Lower lobe of right lung (tissue), 2 donors: ENCODE measurements at regions not wholly inside any gene's neighbourhood (a gene's known extent, or its start where the extent isn't known, plus 50 kb on each side); places are given as distances from the start of the nearest gene placed in this dataset.

Source experiments
- ATAC-seq, 2 donors: fragments of 200-7000 bp; cut with Tn5 transposase; one replicate each; pipeline ENCODE4 v1.9.1; 2020 to 2022; ENCODE audit warnings: mild to moderate bottlenecking in 2 of 2, moderate library complexity in 2 of 2
- DNase-seq: peaks from one replicate; pipeline ENCODE4 v3.0.0-alpha.2; 2020
- H3K27ac ChIP-seq: fragments of 200-600 bp; one replicate; pipeline ENCODE4 v1.8.0; 2022
- H3K27me3 ChIP-seq: fragments of 200-600 bp; one replicate; pipeline ENCODE4 v1.8.0; 2022; ENCODE audit warnings: low read depth
- H3K36me3 ChIP-seq: fragments of 200-600 bp; one replicate; pipeline ENCODE4 v1.8.0; 2022; ENCODE audit warnings: mild to moderate bottlenecking
- H3K4me1 ChIP-seq: fragments of 200-600 bp; one replicate; pipeline ENCODE4 v1.8.0; 2022
- H3K4me3 ChIP-seq: fragments of 200-600 bp; one replicate; pipeline ENCODE4 v1.8.0; 2022; ENCODE audit warnings: mild to moderate bottlenecking
- H3K9me3 ChIP-seq: fragments of 200-600 bp; one replicate; pipeline ENCODE4 v1.8.0; 2022
- CTCF ChIP-seq: fragments of 200-600 bp; IDR thresholded peaks from one replicate; pipeline ENCODE4 v1.8.0; 2022; ENCODE audit warnings: antibody characterized with exemption, mild to moderate bottlenecking
- intact Hi-C: fragments of 100-400 bp; cut with DNase I; formaldehyde crosslinking; loops from one replicate; pipeline ENCODE4 v1.11.0; 2022
- donor health status: DM: no; HTN: yes; CAD: no; lungs with severe emphysema.

DNA sequence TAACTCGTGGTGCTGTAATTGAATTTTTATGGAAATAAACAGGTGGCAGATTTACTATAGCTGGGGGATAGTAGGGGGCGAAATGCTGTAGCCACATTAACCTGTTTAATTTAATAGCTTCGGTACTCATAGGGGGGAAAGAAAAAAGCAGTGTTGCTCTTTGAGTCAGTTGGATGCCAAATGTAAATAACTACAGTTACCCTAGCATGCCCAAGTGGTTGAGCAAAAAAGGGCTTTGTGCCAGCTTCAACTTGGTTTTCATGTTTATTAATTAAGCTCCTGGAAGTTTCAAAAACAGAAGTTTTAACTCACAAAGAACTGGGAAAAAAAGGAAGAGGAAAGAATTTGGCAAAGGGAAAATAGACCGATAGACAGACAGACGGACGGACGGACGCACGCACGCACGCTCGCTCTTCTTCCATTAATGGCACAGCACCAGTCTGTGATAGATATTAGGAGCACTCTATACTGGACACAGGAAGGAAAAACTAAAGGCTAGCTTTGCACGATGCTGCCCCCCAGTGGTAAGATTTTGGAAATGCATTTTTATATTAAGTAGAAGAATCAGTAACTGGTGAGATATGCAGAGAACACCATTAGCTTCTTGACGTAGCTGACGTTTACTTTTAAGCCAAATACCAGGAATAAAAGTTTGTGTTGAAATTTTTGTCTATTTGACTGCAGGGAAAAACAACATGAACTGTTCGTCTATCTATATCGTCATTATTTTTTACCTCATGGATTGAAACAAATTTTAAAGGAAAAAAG is 151.8 kb downstream of the SLC7A11 start:
- H3K4me1 ChIP-seq: no peaks in the 10 kb centered on the region
- no peaks in the 10 kb centered on the region for H3K27me3 ChIP-seq
- peak overlapping the region; percentile 31 for H3K4me3 ChIP-seq
- H3K9me3 ChIP-seq: no peaks in the 10 kb centered on the region
- DNase-seq (no peak), ATAC-seq (peak; percentile 90 to 94)
- H3K36me3 ChIP-seq: no peaks in the 10 kb centered on the region
- no peak overlapping the region for H3K27ac ChIP-seq
- intact Hi-C loops: no loop called here
- TF ChIP-seq CTCF: peak; percentile 76

DNA sequence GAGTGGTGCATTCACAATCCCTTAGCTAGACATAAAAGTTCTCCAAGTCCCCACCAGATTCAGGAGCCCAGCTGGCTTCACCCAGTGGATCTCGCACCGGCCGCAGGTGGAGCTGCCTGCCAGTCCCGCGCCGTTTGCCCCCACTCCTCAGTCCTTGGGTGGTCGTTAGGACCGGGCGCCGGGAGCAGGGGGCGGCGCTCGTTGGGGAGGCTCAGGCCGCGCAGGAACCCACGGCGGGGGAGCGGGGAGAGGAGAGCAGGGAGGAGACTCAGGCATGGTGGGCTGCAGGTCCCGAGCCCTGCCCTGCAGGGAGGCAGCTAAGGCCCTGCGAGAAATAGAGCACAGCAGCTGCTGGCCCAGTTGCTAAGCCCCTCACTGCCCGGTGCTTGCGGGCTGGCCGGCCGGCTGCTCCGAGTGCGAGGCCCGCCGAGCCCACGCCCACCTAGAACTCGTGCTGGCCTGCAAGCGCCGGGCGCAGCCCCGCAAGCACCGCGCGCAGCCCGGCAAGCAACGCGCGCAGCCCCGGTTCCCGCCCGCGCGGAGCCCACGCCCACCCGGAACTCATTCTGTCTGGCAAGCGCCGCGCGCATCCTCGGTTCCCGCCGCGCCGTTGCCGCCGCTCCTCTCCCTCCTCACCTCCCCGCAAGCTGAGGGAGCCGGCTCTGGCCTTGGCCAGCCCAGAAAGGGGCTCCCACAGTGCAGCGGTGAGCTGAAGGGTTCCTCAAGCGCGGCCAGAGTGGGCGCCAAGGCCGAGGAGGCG is 153.5 kb downstream of the SLC7A11 start:
- TF ChIP-seq CTCF: no peak
- intact Hi-C loops: no loop called here
- Histone ChIP-seq H3K4me3 (no peak overlapping the region), H3K36me3 (no peaks in the 10 kb centered on the region), H3K27me3 (no peaks in the 10 kb centered on the region), H3K4me1 (no peaks in the 10 kb centered on the region), H3K27ac (no peak overlapping the region), H3K9me3 (no peaks in the 10 kb centered on the region)
- DNase-seq: no peak
- ATAC-seq: no peak

DNA sequence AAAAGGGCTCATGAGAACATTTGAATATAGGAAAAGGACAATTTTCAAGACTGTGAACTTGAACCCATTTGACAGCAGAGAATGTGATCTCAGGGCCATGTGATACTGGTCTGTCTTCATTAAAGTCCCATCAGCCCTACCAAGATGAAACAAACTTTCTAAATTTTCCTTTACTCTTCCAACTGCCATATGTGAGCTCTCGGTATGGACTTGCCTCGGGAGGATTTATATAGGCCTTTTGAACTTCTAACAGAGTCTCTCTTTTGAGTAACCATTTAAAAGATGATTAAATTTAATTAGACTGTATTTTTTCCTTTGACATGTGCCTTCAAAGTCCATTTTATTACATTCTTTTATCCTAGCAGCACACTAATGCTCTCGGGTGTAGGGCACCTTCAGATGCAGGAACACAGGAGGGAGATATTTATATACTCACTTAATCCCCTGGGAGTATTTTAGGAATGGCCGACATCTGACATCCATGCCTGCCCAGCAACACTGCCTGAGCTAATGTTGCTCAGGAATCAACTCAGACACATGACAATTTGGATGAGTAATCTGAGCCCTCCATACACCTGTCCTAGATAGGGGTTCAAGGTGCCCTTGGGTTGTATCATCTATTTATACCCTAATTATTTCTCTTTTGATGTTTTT is 155.0 kb downstream of the SLC7A11 start:
- DNase-seq: no peak
- Histone ChIP-seq H3K4me1 (no peaks in the 10 kb centered on the region), H3K36me3 (no peaks in the 10 kb centered on the region), H3K9me3 (no peaks in the 10 kb centered on the region), H3K27ac (no peak overlapping the region), H3K4me3 (no peak overlapping the region), H3K27me3 (no peaks in the 10 kb centered on the region)
- no peak for ATAC-seq
- no peak for TF ChIP-seq CTCF
- intact Hi-C loops: no loop called here

DNA sequence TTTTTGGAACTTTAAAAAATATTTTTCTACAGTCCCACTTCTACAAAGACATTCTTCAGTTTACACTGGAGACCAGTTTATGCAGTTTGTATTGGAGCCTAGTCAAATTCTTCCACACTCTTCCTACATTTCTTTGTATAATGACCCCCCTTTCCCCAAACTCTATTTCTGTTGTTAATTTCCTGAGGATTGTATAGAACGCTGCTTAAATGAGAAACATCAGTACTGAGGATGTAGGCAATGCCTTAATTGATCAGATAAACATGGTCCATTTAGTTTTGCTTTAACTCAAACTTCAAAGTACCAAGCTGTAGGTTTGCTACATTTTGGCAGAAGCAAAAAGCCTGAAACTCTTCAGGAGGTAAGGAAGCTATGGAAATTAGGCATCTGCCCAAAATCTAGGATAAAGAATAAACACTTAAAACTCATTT is 155.5 kb downstream of the SLC7A11 start:
- H3K27me3 ChIP-seq: no peaks in the 10 kb centered on the region
- H3K4me3 ChIP-seq: no peak overlapping the region
- no peaks in the 10 kb centered on the region for H3K36me3 ChIP-seq
- no peaks in the 10 kb centered on the region for H3K9me3 ChIP-seq
- no peak for TF ChIP-seq CTCF
- H3K4me1 ChIP-seq: no peaks in the 10 kb centered on the region
- DNase-seq (no peak), ATAC-seq (no peak)
- H3K27ac ChIP-seq: no peak overlapping the region
- intact Hi-C loops: no loop called here

GRCh38 chr4:138085736-138086305 is 156.3 kb downstream of the SLC7A11 start:
- DNase-seq: no peak
- Histone ChIP-seq H3K4me1 (no peaks in the 10 kb centered on the region), H3K4me3 (no peak overlapping the region), H3K27ac (no peak overlapping the region), H3K36me3 (no peaks in the 10 kb centered on the region), H3K27me3 (no peaks in the 10 kb centered on the region), H3K9me3 (no peaks in the 10 kb centered on the region)
- ATAC-seq: no peak
- intact Hi-C loops: no loop called here
- TF ChIP-seq CTCF: no peak
